Adrenal gland (tissue), 5 donors: ENCODE measurements at regions not wholly inside any gene's neighbourhood (a gene's known extent, or its start where the extent isn't known, plus 50 kb on each side); places are given as distances from the start of the nearest gene placed in this dataset.

Experiments
- CTCF ChIP-seq, 6 experiments: fragments of 450-650 bp in 4 of 6; fragments of 200-600 bp in 2 of 6; sonication (generic) in 1 of 6; IDR thresholded peaks; 1 replicate in 5 of 6; 2 replicates in 1 of 6; pipeline versions ENCODE4 v1.5.1 to v1.8.0; 2016 to 2021; ENCODE audit warnings: antibody characterized with exemption in 6 of 6, mild to moderate bottlenecking in 2 of 6, moderate library complexity in 1 of 6
- POLR2A ChIP-seq, 2 donors: fragments of 450-650 bp; IDR thresholded peaks; one replicate each; pipeline ENCODE4 v1.6.1; 2017; ENCODE audit warnings: antibody characterized with exemption in 2 of 2, mild to moderate bottlenecking in 2 of 2, moderate library complexity in 1 of 2
- donor health status: DM: no; HTN: no; CAD: no.

GRCh38 chr1:96962751-96963211 is 241.2 kb downstream of the PTBP2 start:
- TF ChIP-seq CTCF (IDR thresholded peaks at IDR 0.05) = no peak
- TF ChIP-seq POLR2A (IDR thresholded peaks at IDR 0.05) = no peak
